NB4 (cell line): ENCODE measurements at regions not wholly inside any gene's neighbourhood (a gene's known extent, or its start where the extent isn't known, plus 50 kb on each side); places are given as distances from the start of the nearest gene placed in this dataset.

ENCODE experiments used
- DNase-seq: peaks from one replicate; pipeline ENCODE4 v3.0.0; 2010; ENCODE audit warnings: low read depth
- H3K4me3 ChIP-seq: one replicate; pipeline ENCODE4 v1.5.1; 2011; ENCODE audit warnings: mild to moderate bottlenecking, low read depth, low read length, moderate library complexity
- MYC ChIP-seq: IDR thresholded peaks from 2 replicates; pipeline ENCODE4 v1.6.1; 2011; ENCODE audit warnings: low read depth, low read length
- POLR2A ChIP-seq: IDR thresholded peaks from 2 replicates; pipeline ENCODE4 v1.6.1; 2011; ENCODE audit warnings: mild to moderate bottlenecking; ENCODE audit not compliant: insufficient read length; ENCODE audit errors: extremely low read depth
- TF ChIP-seq, protein P1 (sequence below): IDR thresholded peaks from 2 replicates; pipeline ENCODE4 v1.6.1; 2011; ENCODE audit warnings: low read depth, low read length
- TF ChIP-seq, protein P2 (sequence below): IDR thresholded peaks from one replicate; pipeline ENCODE4 v1.5.1; 2012; ENCODE audit warnings: low read depth, low read length

DNA sequence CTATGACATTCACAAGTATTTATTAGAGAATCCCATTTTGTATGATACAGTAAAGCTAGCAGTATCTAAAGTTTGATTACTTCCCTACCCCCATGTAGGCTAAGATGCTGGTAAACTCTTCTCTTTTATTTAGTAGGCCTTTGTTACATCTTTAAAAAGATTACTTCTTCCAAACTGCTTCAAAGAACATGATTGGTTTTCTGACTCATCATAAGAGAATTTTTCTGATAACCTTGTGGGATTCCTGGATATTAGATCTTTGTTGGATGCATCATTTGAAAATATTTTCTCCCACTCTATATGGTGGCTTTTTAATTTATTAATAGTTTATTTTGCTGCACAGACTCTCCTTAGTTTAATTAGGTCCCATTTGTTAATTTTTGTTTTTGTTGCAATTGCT is 898.3 kb upstream of the ADGRB3 start:
- no peak for DNase-seq
- no peak overlapping the region for H3K4me3 ChIP-seq
- TF ChIP-seq, protein P1, sequence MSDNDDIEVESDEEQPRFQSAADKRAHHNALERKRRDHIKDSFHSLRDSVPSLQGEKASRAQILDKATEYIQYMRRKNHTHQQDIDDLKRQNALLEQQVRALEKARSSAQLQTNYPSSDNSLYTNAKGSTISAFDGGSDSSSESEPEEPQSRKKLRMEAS, result no peak
- TF ChIP-seq POLR2A (no peak), MYC (no peak)
- TF ChIP-seq, protein P2, sequence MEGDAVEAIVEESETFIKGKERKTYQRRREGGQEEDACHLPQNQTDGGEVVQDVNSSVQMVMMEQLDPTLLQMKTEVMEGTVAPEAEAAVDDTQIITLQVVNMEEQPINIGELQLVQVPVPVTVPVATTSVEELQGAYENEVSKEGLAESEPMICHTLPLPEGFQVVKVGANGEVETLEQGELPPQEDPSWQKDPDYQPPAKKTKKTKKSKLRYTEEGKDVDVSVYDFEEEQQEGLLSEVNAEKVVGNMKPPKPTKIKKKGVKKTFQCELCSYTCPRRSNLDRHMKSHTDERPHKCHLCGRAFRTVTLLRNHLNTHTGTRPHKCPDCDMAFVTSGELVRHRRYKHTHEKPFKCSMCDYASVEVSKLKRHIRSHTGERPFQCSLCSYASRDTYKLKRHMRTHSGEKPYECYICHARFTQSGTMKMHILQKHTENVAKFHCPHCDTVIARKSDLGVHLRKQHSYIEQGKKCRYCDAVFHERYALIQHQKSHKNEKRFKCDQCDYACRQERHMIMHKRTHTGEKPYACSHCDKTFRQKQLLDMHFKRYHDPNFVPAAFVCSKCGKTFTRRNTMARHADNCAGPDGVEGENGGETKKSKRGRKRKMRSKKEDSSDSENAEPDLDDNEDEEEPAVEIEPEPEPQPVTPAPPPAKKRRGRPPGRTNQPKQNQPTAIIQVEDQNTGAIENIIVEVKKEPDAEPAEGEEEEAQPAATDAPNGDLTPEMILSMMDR, result no peak

- H3K4me3 ChIP-seq, result no peak overlapping the region
- DNase-seq, result no peak
- TF ChIP-seq, protein P2, result no peak
- TF ChIP-seq MYC (no peak), POLR2A (no peak)
- TF ChIP-seq, protein P1, result no peak
These were observed 898.9 kb upstream of the ADGRB3 start for GRCh38 chr6:67736161-67736560.

DNA sequence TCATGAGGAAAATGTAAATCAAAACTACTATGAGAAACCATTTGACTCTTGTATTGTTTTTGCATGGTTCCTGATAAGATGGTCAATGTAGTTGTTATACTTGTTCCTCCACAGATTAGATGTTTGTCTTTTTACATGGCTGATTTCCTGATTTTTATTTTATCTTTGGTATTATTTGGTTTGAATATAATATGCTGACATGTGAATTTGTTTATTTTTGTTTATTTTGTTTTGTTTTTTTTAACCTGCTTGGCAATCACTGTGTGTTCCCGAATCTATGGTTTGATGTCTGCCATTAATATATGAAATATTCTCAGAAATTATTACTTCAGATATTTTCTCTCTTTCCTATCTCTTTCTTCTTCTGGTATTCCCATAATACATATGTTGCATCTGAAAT is 899.5 kb upstream of the ADGRB3 start:
- DNase-seq, result no peak
- no peak overlapping the region for H3K4me3 ChIP-seq

GRCh38 chr6:67722861-67723261 is 912.2 kb upstream of the ADGRB3 start:
- DNase-seq, result no peak
- TF ChIP-seq, protein P2, result no peak
- TF ChIP-seq POLR2A (no peak), MYC (no peak)
- TF ChIP-seq, protein P1, result no peak
- H3K4me3 ChIP-seq, result no peak overlapping the region

More for the DNA sequence above, 899.5 kb upstream of the ADGRB3 start:
- TF ChIP-seq, protein P1, result no peak
- TF ChIP-seq MYC, result no peak
- TF ChIP-seq, protein P2, result no peak
- TF ChIP-seq POLR2A, result no peak

- TF ChIP-seq, protein P1, result no peak
- TF ChIP-seq MYC, result no peak
- TF ChIP-seq, protein P2, result no peak
- no peak for TF ChIP-seq POLR2A
- H3K4me3 ChIP-seq, result no peak overlapping the region
- no peak for DNase-seq
These were observed 917.8 kb upstream of the ADGRB3 start for GRCh38 chr6:67717281-67717680.
